Upper lobe of left lung (tissue), 4 donors: ENCODE measurements at regions not wholly inside any gene's neighbourhood (a gene's known extent, or its start where the extent isn't known, plus 50 kb on each side); places are given as distances from the start of the nearest gene placed in this dataset.
"Not testable (repeated sequence)": the region's sequence is repeated elsewhere in the genome, so short reads cannot be mapped to it uniquely, and the experiment has no call there.

Source experiments
- EP300 ChIP-seq, 4 donors: sonication (generic); formaldehyde crosslinking; IDR thresholded peaks; one replicate each; pipeline ENCODE4 v1.5.1; 2017; ENCODE audit warnings: antibody characterized with exemption in 4 of 4, control low read depth in 2 of 4
- POLR2A ChIP-seq, 4 donors: fragments of 450-650 bp; IDR thresholded peaks; one replicate each; pipeline ENCODE4 v1.5.1; 2016 to 2017; ENCODE audit warnings: antibody characterized with exemption in 4 of 4, mild to moderate bottlenecking in 2 of 4
- POLR2AphosphoS5 ChIP-seq, 2 donors: sonication (generic); formaldehyde crosslinking; IDR thresholded peaks; one replicate each; pipeline ENCODE4 v1.5.1; 2017; ENCODE audit warnings: antibody characterized with exemption in 2 of 2
- TF ChIP-seq, protein P1 (sequence below), 6 experiments: fragments of 450-650 bp in 4 of 6; fragments of 200-600 bp in 2 of 6; sonication (generic) in 2 of 6; IDR thresholded peaks; one replicate each; pipeline ENCODE4 v1.5.1; 2016 to 2019; ENCODE audit warnings: antibody characterized with exemption in 6 of 6

DNA sequence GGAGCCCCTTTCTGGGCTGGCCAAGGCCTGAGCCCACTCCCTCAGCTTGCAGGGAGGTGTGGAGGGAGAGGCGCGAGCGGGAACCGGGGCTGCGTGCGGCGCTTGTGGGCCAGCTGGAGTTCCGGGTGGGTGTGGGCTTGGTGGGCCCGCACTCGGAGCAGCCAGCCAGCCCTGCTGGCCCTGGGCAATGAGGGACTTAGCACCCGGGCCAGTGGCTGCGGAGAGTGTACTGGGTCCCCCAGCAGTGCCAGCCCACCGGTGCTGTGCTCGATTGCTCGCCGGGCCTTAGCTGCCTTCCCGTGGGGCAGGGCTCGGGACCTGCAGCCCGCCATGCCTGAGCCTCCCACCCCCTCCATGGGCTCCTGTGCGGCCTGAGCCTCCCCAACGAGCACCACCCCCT, 123.8 kb upstream of the SEMA3C start:
- TF ChIP-seq, protein P1, sequence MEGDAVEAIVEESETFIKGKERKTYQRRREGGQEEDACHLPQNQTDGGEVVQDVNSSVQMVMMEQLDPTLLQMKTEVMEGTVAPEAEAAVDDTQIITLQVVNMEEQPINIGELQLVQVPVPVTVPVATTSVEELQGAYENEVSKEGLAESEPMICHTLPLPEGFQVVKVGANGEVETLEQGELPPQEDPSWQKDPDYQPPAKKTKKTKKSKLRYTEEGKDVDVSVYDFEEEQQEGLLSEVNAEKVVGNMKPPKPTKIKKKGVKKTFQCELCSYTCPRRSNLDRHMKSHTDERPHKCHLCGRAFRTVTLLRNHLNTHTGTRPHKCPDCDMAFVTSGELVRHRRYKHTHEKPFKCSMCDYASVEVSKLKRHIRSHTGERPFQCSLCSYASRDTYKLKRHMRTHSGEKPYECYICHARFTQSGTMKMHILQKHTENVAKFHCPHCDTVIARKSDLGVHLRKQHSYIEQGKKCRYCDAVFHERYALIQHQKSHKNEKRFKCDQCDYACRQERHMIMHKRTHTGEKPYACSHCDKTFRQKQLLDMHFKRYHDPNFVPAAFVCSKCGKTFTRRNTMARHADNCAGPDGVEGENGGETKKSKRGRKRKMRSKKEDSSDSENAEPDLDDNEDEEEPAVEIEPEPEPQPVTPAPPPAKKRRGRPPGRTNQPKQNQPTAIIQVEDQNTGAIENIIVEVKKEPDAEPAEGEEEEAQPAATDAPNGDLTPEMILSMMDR (IDR thresholded peaks at IDR 0.05): not testable (repeated sequence)
- TF ChIP-seq EP300, POLR2A, POLR2AphosphoS5 (IDR thresholded peaks at IDR 0.05): not testable (repeated sequence)
